HUDEP-2 (cell line): ENCODE measurements at regions not wholly inside any gene's neighbourhood (a gene's known extent, or its start where the extent isn't known, plus 50 kb on each side); places are given as distances from the start of the nearest gene placed in this dataset.
"Not testable (repeated sequence)": the region's sequence is repeated elsewhere in the genome, so short reads cannot be mapped to it uniquely, and the experiment has no call there.

Experiments used
- DNase-seq, 76 experiments: peaks; one replicate each; lab custom pipeline; 2025; ENCODE audit not compliant: unreplicated experiment in 76 of 76; lab: John Stamatoyannopoulos, UW

DNA sequence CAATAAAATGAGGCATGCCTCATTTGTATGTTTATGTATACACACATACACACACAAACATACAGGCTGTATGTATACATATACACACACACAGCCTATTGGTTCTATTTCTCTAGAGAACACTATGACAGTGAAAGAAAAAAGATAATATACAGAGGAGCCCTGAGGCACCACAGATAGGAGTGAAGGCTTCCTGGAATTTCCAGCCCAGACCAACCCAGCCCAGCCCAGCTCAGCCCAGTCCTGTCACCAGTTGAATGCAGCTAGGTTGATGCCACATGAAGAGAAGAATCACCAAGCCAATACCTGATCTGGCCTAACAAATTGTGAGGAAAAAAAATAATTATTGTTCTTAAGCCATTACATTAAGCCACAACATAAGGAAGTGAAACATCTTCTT lies 126.9 kb upstream of the PDE4D start:
- DNase-seq: peak in 7 of 76 experiments; percentile 0 to 24 (median 14)

- DNase-seq: not testable (repeated sequence)
Observed at GRCh38 chr5:60018960-60019359, 125.4 kb upstream of the PDE4D start.

- DNase-seq: no peak
Observed at GRCh38 chr5:60018091-60018490, 124.6 kb upstream of the PDE4D start.

DNA sequence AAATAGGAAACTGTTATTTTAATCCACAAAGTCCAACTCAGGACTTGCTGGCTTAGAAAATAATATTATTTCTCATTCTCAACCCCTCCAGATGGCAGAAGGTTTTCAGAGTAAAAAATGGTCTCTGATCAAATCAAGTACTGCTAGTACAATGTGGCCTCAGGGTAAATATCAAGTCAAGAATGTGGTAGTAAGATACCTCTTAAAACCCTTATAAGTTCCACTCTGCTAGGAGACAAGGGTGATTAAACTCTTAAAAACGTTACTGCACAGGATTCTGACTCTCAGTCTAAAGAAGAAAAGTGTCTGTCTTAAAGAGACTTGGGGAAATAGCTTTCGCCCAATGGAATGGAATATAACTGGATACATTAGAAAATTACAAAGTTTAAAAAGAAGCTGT lies 120.8 kb upstream of the PDE4D start:
- DNase-seq: no peak

DNA sequence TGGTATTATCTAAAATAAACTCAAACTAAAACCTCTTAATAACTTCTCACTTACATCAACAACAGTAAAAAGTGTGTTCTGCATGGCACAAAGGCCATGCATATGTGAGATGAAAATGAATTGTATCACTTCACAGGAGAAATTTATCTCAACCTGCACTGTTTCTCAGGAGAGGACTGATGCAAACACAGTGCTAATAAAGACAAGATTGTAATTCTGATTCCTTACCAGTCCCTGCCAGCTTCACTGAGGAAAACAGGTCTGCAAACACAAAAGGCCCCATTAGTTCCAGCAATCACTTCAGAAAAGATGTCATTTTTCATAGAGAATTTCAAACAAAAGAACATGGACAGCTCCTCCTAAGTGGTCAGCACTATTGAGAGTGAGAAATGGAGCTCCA lies 117.3 kb upstream of the PDE4D start:
- no peak for DNase-seq

DNA sequence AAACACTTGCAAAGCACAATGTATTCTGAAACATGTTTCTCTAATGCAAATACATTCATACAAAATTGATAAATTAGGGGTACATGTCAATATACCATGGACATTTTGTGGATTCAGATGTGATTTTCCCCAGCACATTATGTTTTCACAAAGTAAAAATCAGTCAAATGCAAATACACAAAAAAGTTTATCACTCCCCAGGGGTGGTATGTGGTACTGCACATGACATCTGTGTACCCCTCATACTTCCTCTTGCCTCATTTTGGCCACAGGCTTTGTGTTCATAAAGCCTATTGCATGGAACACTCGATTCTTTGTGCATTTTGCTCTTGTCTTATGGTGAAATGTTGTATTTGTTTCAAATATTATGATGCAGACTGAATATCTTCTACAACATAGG lies 116.8 kb upstream of the PDE4D start:
- DNase-seq: no peak

GRCh38 chr5:60007729-60008128 lies 114.2 kb upstream of the PDE4D start:
- no peak for DNase-seq

DNA sequence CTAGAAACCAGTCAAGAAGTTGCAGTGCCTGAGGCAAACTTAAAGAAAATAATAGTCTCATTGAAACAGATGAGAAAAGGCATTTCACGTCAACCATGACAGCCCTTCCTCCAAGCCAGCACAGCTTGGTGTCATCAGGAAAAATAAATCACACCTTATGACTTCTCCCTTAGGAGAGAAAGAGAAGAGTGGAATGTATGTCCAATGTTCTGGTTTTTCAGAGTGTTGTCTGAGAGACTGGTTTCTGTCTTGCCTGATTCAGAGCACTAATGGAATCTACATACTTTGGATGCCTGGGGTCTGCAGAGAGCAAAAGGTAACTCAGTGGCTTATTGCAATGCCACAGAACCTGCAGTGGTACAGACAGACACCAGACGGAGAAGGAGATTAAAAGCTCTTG lies 105.5 kb upstream of the PDE4D start:
- no peak for DNase-seq

DNA sequence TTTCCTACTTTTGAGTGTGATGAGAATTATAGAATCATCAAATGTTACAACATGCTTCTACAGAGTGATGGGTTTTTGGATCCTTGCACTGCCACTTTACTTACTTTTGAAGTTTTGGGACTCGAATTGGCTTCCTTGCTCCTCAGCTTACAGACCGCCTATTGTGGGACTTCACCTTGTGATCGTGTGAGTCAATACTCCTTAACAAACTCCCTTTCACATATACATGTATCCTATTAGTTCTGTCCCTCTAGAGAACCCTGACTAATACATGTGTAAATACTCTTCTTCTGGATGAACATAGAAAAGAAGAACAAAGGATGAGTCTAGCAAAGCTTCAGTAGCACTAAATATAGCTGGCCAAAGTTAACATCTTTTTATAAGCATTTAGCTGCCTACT lies 98.7 kb upstream of the PDE4D start:
- no peak for DNase-seq

GRCh38 chr5:59988396-59988795 lies 94.9 kb upstream of the PDE4D start:
- DNase-seq: no peak

DNA sequence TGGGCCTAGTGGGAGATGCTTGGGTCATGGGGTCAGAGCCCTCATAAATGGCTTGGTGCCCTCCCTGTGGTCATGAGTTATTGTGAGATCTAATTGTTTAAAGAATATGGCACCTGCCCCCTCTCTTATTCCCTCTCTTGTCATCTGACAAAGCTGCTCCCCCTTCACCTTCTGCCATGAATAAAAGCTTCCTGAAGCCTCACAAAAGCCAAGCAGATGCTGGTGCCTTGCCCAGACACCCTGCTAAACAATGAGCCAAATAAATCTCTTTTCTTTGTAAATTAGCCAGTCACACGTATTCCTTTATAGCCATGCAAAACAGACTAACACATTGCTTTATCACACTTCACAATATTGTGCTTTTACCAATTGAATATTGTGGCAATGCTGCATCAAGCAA lies 82.8 kb upstream of the PDE4D start:
- DNase-seq: no peak

- no peak for DNase-seq
Observed at GRCh38 chr5:59972043-59972442, 78.5 kb upstream of the PDE4D start.

DNA sequence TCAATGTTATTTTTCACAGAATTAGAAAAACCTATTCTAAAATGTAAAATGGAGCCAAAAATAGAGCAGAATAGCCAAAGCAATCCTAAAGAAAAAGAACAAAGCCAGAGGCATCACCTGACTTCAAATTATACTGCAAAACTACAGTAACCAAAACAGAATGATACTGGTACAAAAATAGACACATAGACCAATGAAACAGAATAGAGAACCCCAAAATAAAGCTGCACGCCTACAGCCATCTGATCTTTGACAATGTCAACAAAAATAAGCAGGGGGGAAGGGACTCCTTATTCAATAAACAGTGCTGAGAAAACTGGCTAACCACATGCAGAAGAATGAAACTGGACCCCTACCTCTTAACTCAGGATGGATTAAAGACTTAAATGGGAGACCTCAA lies 65.8 kb upstream of the PDE4D start:
- DNase-seq: no peak

- DNase-seq: no peak
Observed at GRCh38 chr5:59956130-59956783, 62.7 kb upstream of the PDE4D start.

DNA sequence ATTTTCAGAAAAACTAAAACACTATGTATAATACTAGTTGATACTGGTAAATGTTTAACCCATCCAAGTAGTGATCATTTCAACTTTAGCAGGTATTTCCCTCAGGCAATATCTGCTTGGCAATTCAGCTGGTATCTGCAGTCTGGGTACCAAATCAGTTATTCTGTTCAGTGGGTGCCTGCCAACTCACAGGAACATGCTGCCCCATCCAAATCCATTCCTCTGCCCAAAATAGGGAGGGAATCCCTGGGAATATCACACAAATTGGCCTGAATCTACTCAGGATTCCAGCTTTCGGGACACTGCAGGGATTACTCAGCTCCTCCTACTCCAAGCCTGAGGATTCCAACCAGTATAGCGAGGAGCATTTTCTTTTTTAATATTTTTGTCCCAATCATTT lies 61.7 kb upstream of the PDE4D start:
- no peak for DNase-seq

DNA sequence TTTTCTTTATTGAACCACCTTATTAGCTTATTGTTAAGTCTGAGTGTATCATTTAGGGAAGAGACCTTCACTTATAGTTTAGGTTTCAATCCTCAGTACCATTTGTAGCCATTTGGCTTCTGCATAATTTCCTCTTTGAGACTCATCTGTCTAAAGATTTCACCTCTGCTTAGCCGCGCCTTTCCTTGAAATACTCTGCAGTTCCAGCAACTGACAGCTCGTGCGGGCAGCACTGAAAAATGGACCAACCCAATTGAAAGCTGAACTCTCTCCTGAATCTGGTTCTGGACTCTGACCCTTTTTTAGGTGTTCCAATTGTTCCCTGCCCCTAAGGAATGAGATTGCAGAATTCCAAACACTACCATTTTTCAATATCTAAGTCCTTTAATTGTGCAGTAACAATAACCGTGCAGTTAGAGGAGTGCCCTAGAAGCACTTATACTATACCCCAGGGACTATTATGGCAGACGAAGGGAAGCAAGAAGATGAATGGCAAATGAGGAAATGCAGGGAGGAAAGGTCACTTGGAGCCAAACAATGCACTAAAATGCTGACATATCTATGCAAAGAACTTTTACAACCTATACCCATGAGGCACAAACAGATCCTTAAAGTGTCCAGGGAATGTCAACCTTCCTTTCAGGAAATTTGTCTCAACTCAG lies 50.1 kb upstream of the PDE4D start:
- no peak for DNase-seq
